AG10803 (cell line): ENCODE measurements at regions not wholly inside any gene's neighbourhood (a gene's known extent, or its start where the extent isn't known, plus 50 kb on each side); places are given as distances from the start of the nearest gene placed in this dataset.

ENCODE experiments used
- DNase-seq: peaks from one replicate; pipeline ENCODE4 v3.0.0; 2010; ENCODE audit warnings: low read depth
- H3K4me3 ChIP-seq: 2 replicates; pipeline ENCODE4 v1.5.1; 2011; ENCODE audit warnings: mild to moderate bottlenecking, low read length, control low read depth
- CTCF ChIP-seq: conservative IDR thresholded peaks from 2 replicates; pipeline ENCODE4 v1.5.1; 2011; ENCODE audit warnings: mild to moderate bottlenecking, low read length, control low read depth, inconsistent platforms

GRCh38 chr15:69997161-69997485, 100.6 kb downstream of the TLE3 start:
- no peak overlapping the region for H3K4me3 ChIP-seq
- no peak for DNase-seq
- TF ChIP-seq CTCF: no peak
